WTC11 (cell line): ENCODE measurements at regions not wholly inside any gene's neighbourhood (a gene's known extent, or its start where the extent isn't known, plus 50 kb on each side); places are given as distances from the start of the nearest gene placed in this dataset.

Source experiments
- ATAC-seq: fragments of 200-7000 bp; cut with Tn5 transposase; 2 replicates; pipeline ENCODE4 v1.10.0; 2021; ENCODE audit warnings: mild to moderate bottlenecking, moderate library complexity
- CTCF ChIA-PET: fragments of 300-600 bp; sonication (Branson Sonifier 250); formaldehyde crosslinking; loops from one replicate; lab custom pipeline; 2021; ENCODE audit warnings: antibody characterized with exemption; lab: Charles Lee
- POLR2A ChIA-PET: fragments of 350-600 bp; sonication (Branson Sonifier 250); formaldehyde crosslinking; loops from one replicate; lab custom pipeline; 2021; ENCODE audit warnings: antibody characterized with exemption; lab: Charles Lee
- DNase-seq: peaks from one replicate; pipeline ENCODE4 v3.0.0; 2021; ENCODE audit warnings: low spot score
- H3K27ac Mint-ChIP-seq: 2 replicates; pipeline ENCODE4 v1.8.0; 2021; ENCODE audit warnings: mixed read lengths
- H3K27me3 Mint-ChIP-seq: 2 replicates; pipeline ENCODE4 v1.8.0; 2021; ENCODE audit warnings: low read depth, mild to moderate bottlenecking, moderate library complexity, mixed read lengths
- H3K36me3 Mint-ChIP-seq: 2 replicates; pipeline ENCODE4 v1.8.0; 2021; ENCODE audit warnings: mixed read lengths
- H3K4me1 Mint-ChIP-seq: 2 replicates; pipeline ENCODE4 v1.8.0; 2022; ENCODE audit warnings: mixed read lengths
- H3K4me3 Mint-ChIP-seq: 2 replicates; pipeline ENCODE4 v1.8.0; 2021; ENCODE audit warnings: mild to moderate bottlenecking, moderate library complexity, mixed read lengths
- H3K9me3 Mint-ChIP-seq: 2 replicates; pipeline ENCODE4 v1.8.0; 2021; ENCODE audit warnings: mixed read lengths
- ARID4B ChIP-seq: sonication (generic); formaldehyde crosslinking; IDR thresholded peaks from 2 replicates; pipeline ENCODE4 v1.8.0; 2023; ENCODE audit warnings: missing genetic modification reagents, mild to moderate bottlenecking, borderline replicate concordance
- ATF3 ChIP-seq: sonication (generic); formaldehyde crosslinking; conservative IDR thresholded peaks from 2 replicates; pipeline ENCODE4 v1.8.1; 2022; ENCODE audit warnings: mild to moderate bottlenecking, missing genetic modification reagents
- CBFB ChIP-seq: sonication (generic); formaldehyde crosslinking; IDR thresholded peaks from 2 replicates; pipeline ENCODE4 v1.8.1; 2022; ENCODE audit warnings: mild to moderate bottlenecking, low read depth, missing genetic modification reagents
- CTCF ChIP-seq: fragments of 200-600 bp; IDR thresholded peaks from 2 replicates; pipeline ENCODE4 v1.8.0; 2022; ENCODE audit warnings: antibody characterized with exemption
- ESRRA ChIP-seq: sonication (generic); formaldehyde crosslinking; IDR thresholded peaks from 2 replicates; pipeline ENCODE4 v1.8.1; 2022; ENCODE audit warnings: mild to moderate bottlenecking, missing genetic modification reagents, borderline replicate concordance
- FOXK1 ChIP-seq: sonication (generic); formaldehyde crosslinking; IDR thresholded peaks from 2 replicates; pipeline ENCODE4 v1.8.0; 2022; ENCODE audit warnings: mild to moderate bottlenecking, moderate library complexity, missing genetic modification reagents
- JUN ChIP-seq: sonication (generic); formaldehyde crosslinking; IDR thresholded peaks from 2 replicates; pipeline ENCODE4 v1.8.0; 2023; ENCODE audit warnings: mild to moderate bottlenecking, missing genetic modification reagents
- MLX ChIP-seq: sonication (generic); formaldehyde crosslinking; IDR thresholded peaks from 2 replicates; pipeline ENCODE4 v1.8.1; 2023; ENCODE audit warnings: mild to moderate bottlenecking, missing genetic modification reagents, moderate library complexity
- NFYB ChIP-seq: sonication (generic); formaldehyde crosslinking; conservative IDR thresholded peaks from 2 replicates; pipeline ENCODE4 v1.8.0; 2022; ENCODE audit warnings: low read depth, missing genetic modification reagents
- RORB ChIP-seq: fragments of 250-450 bp; sonication (Bioruptor Pico); IDR thresholded peaks from 2 replicates; pipeline ENCODE4 v1.9.0; 2021; ENCODE audit warnings: mild to moderate bottlenecking
- ZMAT4 ChIP-seq: fragments of 250-450 bp; sonication (Bioruptor Pico); IDR thresholded peaks from 2 replicates; pipeline ENCODE4 v1.9.0; 2021; ENCODE audit warnings: mild to moderate bottlenecking
- ZNF263 ChIP-seq: sonication (generic); formaldehyde crosslinking; IDR thresholded peaks from 2 replicates; pipeline ENCODE4 v1.8.1; 2022; ENCODE audit warnings: low read depth, mild to moderate bottlenecking, moderate library complexity, missing genetic modification reagents
- ZNF281 ChIP-seq: sonication (generic); formaldehyde crosslinking; IDR thresholded peaks from 2 replicates; pipeline ENCODE4 v1.8.0; 2023; ENCODE audit warnings: mild to moderate bottlenecking, missing genetic modification reagents
- TF ChIP-seq, protein P1 (sequence below): fragments of 250-450 bp; sonication (Bioruptor Pico); IDR thresholded peaks from 2 replicates; pipeline ENCODE4 v1.8.0; 2021; ENCODE audit warnings: mild to moderate bottlenecking

GRCh38 chr3:159609625-159610024, 379.0 kb upstream of the IL12A start:
- H3K4me1 Mint-ChIP-seq: no peaks in the 10 kb centered on the region
- no peak overlapping the region for H3K27ac Mint-ChIP-seq
- H3K36me3 Mint-ChIP-seq: no peaks in the 10 kb centered on the region
- no peak overlapping the region for H3K4me3 Mint-ChIP-seq
- TF ChIP-seq, protein P1, sequence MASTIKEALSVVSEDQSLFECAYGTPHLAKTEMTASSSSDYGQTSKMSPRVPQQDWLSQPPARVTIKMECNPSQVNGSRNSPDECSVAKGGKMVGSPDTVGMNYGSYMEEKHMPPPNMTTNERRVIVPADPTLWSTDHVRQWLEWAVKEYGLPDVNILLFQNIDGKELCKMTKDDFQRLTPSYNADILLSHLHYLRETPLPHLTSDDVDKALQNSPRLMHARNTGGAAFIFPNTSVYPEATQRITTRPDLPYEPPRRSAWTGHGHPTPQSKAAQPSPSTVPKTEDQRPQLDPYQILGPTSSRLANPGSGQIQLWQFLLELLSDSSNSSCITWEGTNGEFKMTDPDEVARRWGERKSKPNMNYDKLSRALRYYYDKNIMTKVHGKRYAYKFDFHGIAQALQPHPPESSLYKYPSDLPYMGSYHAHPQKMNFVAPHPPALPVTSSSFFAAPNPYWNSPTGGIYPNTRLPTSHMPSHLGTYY: no peak
- TF ChIP-seq ATF3 (CRISPR knock-in tag): no peak
- TF ChIP-seq ZNF281 (CRISPR knock-in tag): no peak
- no peak for TF ChIP-seq NFYB
- no peak for TF ChIP-seq ZNF263 (CRISPR knock-in tag)
- TF ChIP-seq JUN (CRISPR knock-in tag): no peak
- no peak for TF ChIP-seq ESRRA (CRISPR knock-in tag)
- no peak for TF ChIP-seq RORB
- TF ChIP-seq FOXK1 (CRISPR knock-in tag): no peak
- TF ChIP-seq ZMAT4: no peak
- no peak for TF ChIP-seq MLX (CRISPR knock-in tag)
- ATAC-seq: no peak
- ChIA-PET CTCF (interaction anchor here (1.9 kb wide), 1 partner anchor 195 kb away, joined by 6 read pairs; no protein-coding TSS in a partner anchor), POLR2A (no interaction called here)
- H3K27me3 Mint-ChIP-seq: no peaks in the 10 kb centered on the region
- no peak for DNase-seq
- no peaks in the 10 kb centered on the region for H3K9me3 Mint-ChIP-seq

GRCh38 chr3:159616234-159616825, 372.3 kb upstream of the IL12A start:
- ChIA-PET POLR2A (no interaction called here), CTCF (interaction anchor here (1.0 to 2.7 kb wide), 4 partner anchors 19 to 189 kb away, joined by 3 to 16 read pairs (median 5); no protein-coding TSS in a partner anchor)
- DNase-seq: peak; percentile 59
- H3K27ac Mint-ChIP-seq: no peak overlapping the region
- no peak for TF ChIP-seq ARID4B (CRISPR knock-in tag)
- peak; percentile 46; the same call in 1 of the 2 replicates for TF ChIP-seq CTCF
- TF ChIP-seq CBFB (CRISPR knock-in tag): no peak
- ATAC-seq: peak; percentile 71
- H3K4me3 Mint-ChIP-seq: no peak overlapping the region
- H3K36me3 Mint-ChIP-seq: no peaks in the 10 kb centered on the region
- no peaks in the 10 kb centered on the region for H3K9me3 Mint-ChIP-seq
- H3K27me3 Mint-ChIP-seq: no peaks in the 10 kb centered on the region
- peaks cover 26% of the 10 kb centered on the region for H3K4me1 Mint-ChIP-seq
